Uterus (tissue), 3 donors: ENCODE measurements at regions not wholly inside any gene's neighbourhood (a gene's known extent, or its start where the extent isn't known, plus 50 kb on each side); places are given as distances from the start of the nearest gene placed in this dataset.

Experiments used
- DNase-seq, 2 donors: peaks; one replicate each; pipeline ENCODE4 v3.0.0-alpha.2; 2019 to 2020
- H3K27ac ChIP-seq, 2 donors: fragments of 200-600 bp; sonication (generic); 1 replicate in 1 of 2; 2 replicates in 1 of 2; pipeline ENCODE4 v1.5.1; 2016 to 2018
- H3K27me3 ChIP-seq, 2 donors: fragments of 200-600 bp; sonication (generic); one replicate each; pipeline ENCODE4 v1.5.1; 2018 to 2019; ENCODE audit warnings: control low read depth in 1 of 2
- H3K36me3 ChIP-seq, 2 donors: fragments of 200-600 bp; sonication (generic); one replicate each; pipeline ENCODE4 v1.5.1; 2019; ENCODE audit warnings: control low read depth in 1 of 2
- H3K4me1 ChIP-seq, 2 donors: fragments of 200-600 bp; sonication (generic); one replicate each; pipeline ENCODE4 v1.5.1; 2018 to 2019; ENCODE audit warnings: control low read depth in 1 of 2
- H3K4me3 ChIP-seq, 2 donors: fragments of 200-600 bp; sonication (generic); 1 replicate in 1 of 2; 2 replicates in 1 of 2; pipeline ENCODE4 v1.5.1; 2018 to 2019; ENCODE audit warnings: mild to moderate bottlenecking in 1 of 2
- H3K9me3 ChIP-seq, 2 donors: fragments of 200-600 bp; sonication (generic); one replicate each; pipeline ENCODE4 v1.5.1; 2019; ENCODE audit warnings: control low read depth in 1 of 2
- CTCF ChIP-seq, 4 experiments: fragments of 200-600 bp in 2 of 4; fragments of 450-650 bp in 2 of 4; sonication (generic) in 2 of 4; IDR thresholded peaks; one replicate each; pipeline ENCODE4 v1.5.1; 2016 to 2019; ENCODE audit warnings: antibody characterized with exemption in 4 of 4, mild to moderate bottlenecking in 2 of 4, moderate library complexity in 1 of 4
- POLR2A ChIP-seq, 2 donors: fragments of 450-650 bp; IDR thresholded peaks; one replicate each; pipeline ENCODE4 v1.6.1; 2016; ENCODE audit warnings: antibody characterized with exemption in 2 of 2, mild to moderate bottlenecking in 1 of 2, moderate library complexity in 1 of 2
- intact Hi-C: fragments of 100-400 bp; cut with DNase I; formaldehyde crosslinking; loops from one replicate; pipeline ENCODE4 v1.15.1; 2023; ENCODE audit warnings: low total_unique reads
- donor health status: DM: yes; HTN: yes; CAD: no.

- no peak overlapping the region for H3K4me3 ChIP-seq
- intact Hi-C loops: no loop called here
- TF ChIP-seq CTCF (IDR thresholded peaks at IDR 0.05): no peak
- TF ChIP-seq POLR2A (IDR thresholded peaks at IDR 0.05): no peak
- H3K36me3 ChIP-seq: no peaks in the 10 kb centered on the region
- H3K27me3 ChIP-seq: no peaks in the 10 kb centered on the region
- no peaks in the 10 kb centered on the region for H3K9me3 ChIP-seq
- no peaks in the 10 kb centered on the region for H3K4me1 ChIP-seq
- DNase-seq: no peak
- no peak overlapping the region for H3K27ac ChIP-seq
Observed at GRCh38 chr1:37399205-37399604, 75.2 kb upstream of the ZC3H12A start.

- TF ChIP-seq CTCF (IDR thresholded peaks at IDR 0.05) (no peak), POLR2A (IDR thresholded peaks at IDR 0.05) (no peak)
- H3K27ac ChIP-seq: no peak overlapping the region
- H3K4me1 ChIP-seq: no peaks in the 10 kb centered on the region
- no peak for DNase-seq
- intact Hi-C loops: no loop called here
- no peaks in the 10 kb centered on the region for H3K36me3 ChIP-seq
- H3K27me3 ChIP-seq: no peaks in the 10 kb centered on the region
- H3K4me3 ChIP-seq: no peak overlapping the region
- H3K9me3 ChIP-seq: no peaks in the 10 kb centered on the region
Observed at GRCh38 chr1:37399830-37400464, 74.4 kb upstream of the ZC3H12A start.

GRCh38 chr1:37400466-37401225 is 73.7 kb upstream of the ZC3H12A start:
- no peak for DNase-seq
- intact Hi-C loops: no loop called here
- Histone ChIP-seq H3K4me1 (no peaks in the 10 kb centered on the region), H3K9me3 (no peaks in the 10 kb centered on the region), H3K4me3 (no peak overlapping the region), H3K36me3 (no peaks in the 10 kb centered on the region), H3K27me3 (no peaks in the 10 kb centered on the region), H3K27ac (no peak overlapping the region)
- TF ChIP-seq CTCF (IDR thresholded peaks at IDR 0.05) (no peak), POLR2A (IDR thresholded peaks at IDR 0.05) (no peak)

- H3K27ac ChIP-seq: no peak overlapping the region
- H3K4me1 ChIP-seq: no peaks in the 10 kb centered on the region
- no peak for DNase-seq
- no peaks in the 10 kb centered on the region for H3K36me3 ChIP-seq
- intact Hi-C loops: no loop called here
- H3K9me3 ChIP-seq: no peaks in the 10 kb centered on the region
- H3K27me3 ChIP-seq: no peaks in the 10 kb centered on the region
- H3K4me3 ChIP-seq: no peak overlapping the region
- no peak for TF ChIP-seq POLR2A (IDR thresholded peaks at IDR 0.05)
- no peak for TF ChIP-seq CTCF (IDR thresholded peaks at IDR 0.05)
Observed at GRCh38 chr1:37403166-37403565, 71.2 kb upstream of the ZC3H12A start.

GRCh38 chr1:37404711-37405110 is 69.7 kb upstream of the ZC3H12A start:
- H3K4me3 ChIP-seq: no peak overlapping the region
- H3K9me3 ChIP-seq: no peaks in the 10 kb centered on the region
- H3K36me3 ChIP-seq: no peaks in the 10 kb centered on the region
- H3K27me3 ChIP-seq: no peaks in the 10 kb centered on the region
- H3K27ac ChIP-seq: no peak overlapping the region
- TF ChIP-seq CTCF (IDR thresholded peaks at IDR 0.05): no peak
- no peak for TF ChIP-seq POLR2A (IDR thresholded peaks at IDR 0.05)
- intact Hi-C loops: no loop called here
- DNase-seq: no peak
- H3K4me1 ChIP-seq: no peaks in the 10 kb centered on the region
